ENCODE measurements at regions not wholly inside any gene's neighbourhood (a gene's known extent, or its start where the extent isn't known, plus 50 kb on each side); places are given as distances from the start of the nearest gene placed in this dataset.

DNA sequence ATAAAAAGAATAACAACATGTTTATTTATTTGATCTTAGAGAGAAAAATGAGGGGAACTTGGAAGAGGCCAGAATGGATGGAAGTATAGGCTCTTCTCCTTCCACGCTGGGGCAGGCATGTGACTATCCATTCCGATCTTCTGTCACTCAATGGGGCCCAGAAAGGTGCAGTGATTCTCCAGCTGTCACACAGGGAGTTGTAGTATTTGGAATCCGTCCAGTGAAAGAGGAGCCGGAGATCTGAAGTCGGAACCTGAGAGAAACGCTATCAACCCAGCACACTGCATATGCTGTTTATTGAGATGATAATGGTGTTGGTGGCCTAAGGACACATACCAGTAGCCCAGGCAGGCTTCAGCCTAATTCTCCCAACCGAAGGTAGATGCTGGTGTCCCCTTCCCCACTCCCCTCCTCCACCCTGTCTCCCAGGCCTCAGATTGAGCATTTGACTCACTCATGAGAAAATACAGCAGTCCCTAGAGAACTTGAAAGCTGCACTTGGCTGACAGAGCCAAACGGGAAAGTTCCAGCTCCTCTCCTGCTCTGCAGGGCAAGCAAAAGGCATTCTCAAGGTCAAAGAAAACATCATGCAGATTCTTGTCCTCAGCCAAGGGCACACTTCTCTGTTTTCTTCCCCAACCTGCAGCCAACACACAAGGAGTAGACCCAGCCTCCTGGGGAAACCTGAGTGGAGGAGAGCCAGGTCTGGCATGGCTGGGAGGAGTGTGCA is 100.4 kb downstream of the IRF2BPL start:
- no peak for DNase-seq (ENCODE audit: low read depth in 2 of 2)

DNA sequence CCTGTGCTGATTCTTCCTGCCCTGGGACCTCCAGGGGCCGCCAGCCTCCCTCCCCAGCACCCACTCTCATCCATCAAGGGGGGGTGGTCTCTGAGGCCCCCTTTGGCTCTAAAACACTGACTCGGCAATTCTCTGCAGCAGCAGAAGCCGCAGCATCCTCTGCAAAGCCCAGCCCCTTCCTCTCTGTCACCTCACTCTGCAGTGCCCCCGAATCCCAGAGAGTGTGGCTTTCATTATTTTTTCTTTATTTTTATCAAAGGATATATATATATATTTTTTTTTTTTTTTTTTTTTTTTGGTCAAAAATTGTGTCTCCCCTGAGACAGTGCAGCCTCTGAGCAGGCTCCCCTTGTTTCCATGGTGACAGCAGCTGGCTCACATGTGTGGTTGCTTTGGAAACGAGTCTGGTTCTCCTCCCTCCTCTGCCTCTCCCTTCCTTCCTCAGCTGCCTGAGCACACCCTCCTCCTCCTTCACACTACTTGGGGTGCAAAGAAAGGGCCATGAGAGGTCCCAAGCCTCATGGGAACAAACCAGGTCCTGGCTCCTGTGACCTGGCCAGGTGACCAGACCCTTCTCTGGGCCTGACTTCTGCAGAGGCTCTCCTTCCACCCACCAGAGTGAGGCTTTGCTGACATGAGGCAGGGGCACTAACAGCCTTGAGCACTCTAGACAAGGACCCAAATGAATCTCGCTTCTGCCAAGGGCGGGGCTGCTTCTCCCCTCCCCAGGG is 100.5 kb downstream of the LRRC74A start:
- DNase-seq (ENCODE audit: low read depth in 2 of 2) = no peak

DNA sequence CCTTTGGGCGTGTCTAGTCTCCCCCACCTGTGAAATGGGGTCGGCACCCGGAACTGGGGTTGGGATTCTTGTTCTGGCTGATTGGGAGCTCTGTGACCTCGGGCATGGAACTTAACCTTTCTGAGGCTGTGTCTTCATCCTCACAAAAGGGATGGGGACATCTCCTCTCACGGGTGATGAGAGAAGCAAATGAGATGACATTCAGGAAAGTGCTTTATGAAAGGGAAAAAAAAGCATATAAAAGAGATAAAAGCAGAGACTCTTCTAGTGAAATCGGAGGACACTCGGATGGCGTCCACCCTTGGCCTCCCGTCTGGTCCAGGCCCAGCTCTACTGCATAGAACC is 98.9 kb downstream of the LRRC74A start:
- no peak for DNase-seq (ENCODE audit: low read depth in 2 of 2)

DNA sequence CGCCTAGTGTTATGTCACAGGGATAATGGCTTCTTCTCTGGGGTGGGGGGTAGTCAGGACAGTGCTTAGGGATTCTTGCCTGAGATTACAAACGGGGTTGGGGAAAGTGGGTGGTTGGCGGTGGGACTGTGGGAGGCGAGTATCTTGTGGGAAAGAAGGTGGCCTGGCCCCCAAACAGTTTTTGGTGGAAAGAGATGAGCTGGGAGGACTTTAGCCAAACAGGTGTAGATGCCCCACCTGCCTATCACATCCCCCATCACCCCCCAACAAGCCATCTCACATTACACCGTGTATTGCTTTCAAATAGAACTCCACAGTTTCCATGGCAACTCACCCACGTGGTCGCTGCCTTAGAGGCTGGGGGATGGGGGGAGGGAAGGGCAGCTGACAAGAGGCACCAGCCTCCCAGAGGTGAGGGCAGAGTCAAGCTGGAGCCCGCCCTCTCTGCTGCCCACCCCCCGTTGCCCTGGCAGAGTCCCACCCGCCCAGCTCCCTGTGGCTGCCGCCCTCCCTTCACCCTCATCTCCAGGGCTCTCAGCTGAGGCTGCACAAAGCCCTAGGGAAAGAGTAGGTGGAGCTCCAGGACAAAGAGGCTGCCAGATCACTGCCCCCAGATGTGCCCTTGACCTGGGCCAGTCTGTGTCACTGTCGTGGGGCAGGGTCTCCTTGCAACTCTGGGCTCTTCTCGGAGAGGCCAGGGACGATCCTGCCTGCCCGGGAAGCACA is 98.3 kb downstream of the LRRC74A start:
- DNase-seq (ENCODE audit: low read depth in 2 of 2) = no peak

DNA sequence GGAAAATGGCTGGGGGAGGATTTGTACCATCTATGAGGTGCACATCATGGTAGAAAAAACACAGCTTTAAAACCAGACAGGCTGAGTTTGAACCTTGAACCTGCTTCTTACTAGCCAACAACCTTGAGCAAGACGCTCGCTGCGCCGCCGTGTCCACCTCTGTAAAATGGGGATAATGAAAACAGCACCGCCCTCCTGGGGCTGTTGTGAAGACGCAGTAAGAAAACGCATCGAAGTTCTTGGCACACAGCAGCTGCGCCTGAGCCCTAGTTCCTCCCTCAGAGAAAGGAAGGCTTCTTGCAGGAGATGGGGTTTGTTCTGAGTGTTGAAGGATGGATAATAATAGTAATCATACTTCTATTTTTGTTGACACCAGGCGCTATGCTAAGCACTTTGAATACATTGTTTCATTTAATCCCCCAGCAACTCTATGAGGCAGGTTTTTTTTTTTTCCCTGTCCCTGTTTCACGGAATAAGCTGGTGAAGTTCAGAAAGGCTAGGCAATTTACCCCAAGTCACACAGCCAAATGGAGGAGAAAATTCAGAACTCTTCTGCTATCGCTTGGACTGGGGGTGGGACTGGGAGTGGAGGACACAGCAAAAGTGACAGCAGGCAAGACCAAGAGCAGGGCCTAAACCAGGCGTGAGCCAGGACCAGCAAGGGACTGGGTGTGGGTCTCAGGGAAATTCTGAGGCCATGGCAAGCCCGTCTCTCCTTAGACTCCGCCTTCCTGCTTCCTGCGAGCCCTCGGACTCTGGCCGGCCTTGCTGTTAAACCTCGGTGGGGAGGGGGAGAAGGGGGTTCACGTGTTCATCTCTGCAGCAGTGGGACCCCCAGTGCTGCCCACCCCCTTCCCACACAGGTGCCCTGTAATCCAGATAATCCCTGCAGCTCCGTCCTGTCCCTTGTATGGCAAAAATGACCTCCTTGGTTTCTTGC is 97.5 kb downstream of the LRRC74A start:
- no peak for DNase-seq (ENCODE audit: low read depth in 2 of 2)

DNA sequence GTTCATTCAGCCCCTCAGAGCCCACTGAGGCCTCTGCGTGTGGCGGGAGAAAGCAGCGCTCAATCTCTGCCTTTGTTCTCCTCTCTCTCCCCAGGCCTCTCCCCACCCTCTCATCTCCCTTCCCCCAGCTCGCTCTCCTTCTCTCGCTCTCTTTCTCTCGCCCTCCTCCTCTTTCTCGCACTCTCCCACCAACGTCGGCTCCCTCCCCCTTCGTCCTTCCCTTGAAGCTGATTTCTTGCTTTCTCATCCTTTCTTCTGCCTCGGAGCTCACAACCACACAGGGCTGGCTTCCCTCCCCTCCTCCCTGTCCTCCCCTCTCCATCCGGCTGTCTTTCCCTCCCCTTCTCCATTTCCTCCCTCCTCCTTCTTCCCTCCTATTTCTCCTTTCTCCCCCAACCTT is 96.4 kb downstream of the LRRC74A start:
- DNase-seq (ENCODE audit: low read depth in 2 of 2) = no peak

DNA sequence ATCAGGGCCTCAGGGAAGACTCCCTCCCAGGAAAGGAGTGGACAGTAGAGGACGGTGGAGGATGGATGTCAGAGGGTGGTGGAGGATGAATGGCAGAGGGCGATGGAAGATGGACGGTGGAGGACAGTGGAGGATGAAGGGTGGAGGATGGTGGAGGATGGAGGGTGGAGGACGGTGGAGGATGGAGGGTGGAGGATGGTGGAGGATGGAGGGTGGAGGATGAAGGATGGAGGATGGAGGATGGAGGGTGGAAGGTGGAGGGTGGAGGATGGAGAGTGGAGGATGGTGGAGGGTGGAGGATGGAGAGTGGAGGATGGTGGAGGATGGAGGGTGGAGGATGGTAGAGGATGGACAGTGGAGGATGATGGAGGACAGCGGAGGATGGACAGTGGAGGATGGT is 95.9 kb downstream of the LRRC74A start:
- no peak for DNase-seq (ENCODE audit: low read depth in 2 of 2)

DNA sequence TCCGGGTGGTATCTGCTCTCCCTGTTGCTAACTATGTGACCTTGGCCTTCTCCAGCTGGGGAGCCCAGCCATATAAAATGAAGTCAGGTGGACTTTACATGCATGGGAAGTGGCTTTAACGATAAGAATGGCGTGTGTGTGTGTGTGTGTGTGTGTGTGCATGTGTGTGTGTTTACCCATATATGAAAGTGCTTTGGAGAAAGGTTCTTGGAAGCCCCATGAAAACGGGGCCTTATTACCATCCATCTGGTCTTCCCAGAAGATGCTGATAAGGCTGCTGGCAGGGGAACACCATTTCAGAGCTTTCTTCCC is 94.8 kb downstream of the LRRC74A start:
- no peak for DNase-seq (ENCODE audit: low read depth in 2 of 2)

DNA sequence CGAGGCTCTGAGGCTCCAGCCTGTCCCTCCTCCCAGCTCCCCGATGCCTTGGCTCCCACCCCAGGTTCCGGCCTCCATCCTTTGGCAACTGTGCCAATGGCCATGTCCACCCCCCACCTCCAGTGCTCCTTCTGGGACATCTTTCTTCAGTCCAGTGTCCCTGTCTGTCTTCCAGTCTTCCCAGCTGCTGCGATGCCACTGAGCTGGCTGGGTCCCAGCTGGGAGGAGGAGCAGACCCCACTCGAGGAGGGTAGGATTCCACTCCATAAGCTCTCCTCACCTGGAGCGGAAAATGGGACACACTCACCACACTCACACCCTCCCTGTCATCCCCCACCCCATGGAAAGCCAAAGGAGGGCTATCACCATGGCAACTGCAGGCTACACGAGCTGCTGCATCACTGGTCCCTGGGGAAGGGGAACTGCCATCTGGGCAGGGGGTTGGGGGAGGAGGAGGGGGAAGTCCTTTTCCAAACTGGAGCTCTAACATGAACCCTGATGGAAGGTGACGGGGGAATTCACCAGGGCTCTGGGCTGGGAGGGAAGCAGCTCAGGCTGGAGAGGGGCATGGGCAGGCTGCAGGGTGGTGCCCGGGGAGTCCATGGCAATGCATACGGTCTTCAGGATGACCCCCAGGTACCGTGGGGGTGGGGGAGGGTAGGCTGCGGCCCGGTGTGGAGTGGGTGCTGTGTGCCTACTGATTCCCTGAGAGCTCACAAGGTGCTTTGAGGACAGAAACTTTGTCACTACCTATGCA is 94.3 kb downstream of the LRRC74A start:
- DNase-seq (ENCODE audit: low read depth in 2 of 2) = no peak

DNA sequence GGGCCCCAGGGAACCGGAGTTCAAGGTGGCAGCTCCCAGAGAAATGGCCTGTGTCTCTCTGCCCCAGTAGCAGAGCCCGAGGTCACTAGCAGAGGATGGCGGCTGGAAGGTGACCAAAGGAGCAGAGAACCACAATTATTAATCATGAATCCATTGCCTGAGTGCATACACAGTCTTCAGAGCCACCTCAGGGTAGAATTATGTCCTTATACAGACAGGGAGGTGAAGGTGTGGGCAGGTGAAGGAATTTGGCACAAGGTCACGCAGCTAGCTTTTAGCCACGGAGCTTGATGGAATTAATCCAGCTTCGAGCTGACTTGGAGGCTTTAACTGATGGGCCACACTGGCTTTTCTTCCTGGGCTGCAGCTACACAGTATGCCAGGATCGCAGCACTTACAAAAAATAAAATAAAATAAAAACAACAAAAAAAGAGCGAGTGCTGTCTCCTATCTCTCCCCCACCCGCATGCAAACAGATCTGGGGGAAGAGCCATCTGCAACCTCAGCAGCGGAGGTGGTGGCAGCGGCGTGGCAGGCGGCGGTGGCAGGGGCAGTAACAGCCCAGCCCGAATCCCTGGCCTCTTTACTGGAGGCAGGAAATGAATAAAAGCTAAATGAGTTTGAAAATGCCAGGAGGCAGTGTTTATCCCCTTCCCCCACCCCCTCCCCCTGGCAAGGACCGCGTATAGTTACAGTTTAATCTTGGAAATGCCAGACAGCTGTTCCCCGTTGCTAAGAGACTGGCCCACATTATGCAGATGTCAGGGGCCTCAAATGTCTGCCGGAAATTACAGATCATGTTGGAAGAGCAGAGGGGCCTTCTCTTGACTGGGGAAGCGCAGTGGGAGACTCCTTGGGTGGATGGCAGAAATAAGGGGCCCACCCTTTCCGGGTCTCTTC is 93.5 kb downstream of the LRRC74A start:
- DNase-seq (ENCODE audit: low read depth in 2 of 2) = peak; percentile 51 to 69
